Ovary (tissue), 3 donors: ENCODE measurements at regions not wholly inside any gene's neighbourhood (a gene's known extent, or its start where the extent isn't known, plus 50 kb on each side); places are given as distances from the start of the nearest gene placed in this dataset.

Source experiments
- CTCF ChIP-seq, 3 donors: fragments of 450-650 bp in 2 of 3; fragments of 200-600 bp in 1 of 3; IDR thresholded peaks; one replicate each; pipeline versions ENCODE4 v1.5.1 to v1.8.0; 2016 to 2022; ENCODE audit warnings: antibody characterized with exemption in 3 of 3, mild to moderate bottlenecking in 1 of 3
- EP300 ChIP-seq: sonication (generic); formaldehyde crosslinking; IDR thresholded peaks from one replicate; pipeline ENCODE4 v1.6.1; 2017; ENCODE audit warnings: antibody characterized with exemption
- POLR2A ChIP-seq: fragments of 450-650 bp; IDR thresholded peaks from one replicate; pipeline ENCODE4 v1.6.1; 2017; ENCODE audit warnings: antibody characterized with exemption, mild to moderate bottlenecking, moderate library complexity
- donor health status: DM: no; HTN: no; CAD: no.

- TF ChIP-seq POLR2A = no peak
- no peak for TF ChIP-seq CTCF (IDR thresholded peaks at IDR 0.05)
- TF ChIP-seq EP300 = no peak
Measured at GRCh38 chr1:187744665-187745064, 915.9 kb downstream of the PLA2G4A start.
